ENCODE measurements at regions not wholly inside any gene's neighbourhood (a gene's known extent, or its start where the extent isn't known, plus 50 kb on each side); places are given as distances from the start of the nearest gene placed in this dataset.
A peak's percentile ranks its signal among the peaks of the same experiment; 100 is the strongest.

DNA sequence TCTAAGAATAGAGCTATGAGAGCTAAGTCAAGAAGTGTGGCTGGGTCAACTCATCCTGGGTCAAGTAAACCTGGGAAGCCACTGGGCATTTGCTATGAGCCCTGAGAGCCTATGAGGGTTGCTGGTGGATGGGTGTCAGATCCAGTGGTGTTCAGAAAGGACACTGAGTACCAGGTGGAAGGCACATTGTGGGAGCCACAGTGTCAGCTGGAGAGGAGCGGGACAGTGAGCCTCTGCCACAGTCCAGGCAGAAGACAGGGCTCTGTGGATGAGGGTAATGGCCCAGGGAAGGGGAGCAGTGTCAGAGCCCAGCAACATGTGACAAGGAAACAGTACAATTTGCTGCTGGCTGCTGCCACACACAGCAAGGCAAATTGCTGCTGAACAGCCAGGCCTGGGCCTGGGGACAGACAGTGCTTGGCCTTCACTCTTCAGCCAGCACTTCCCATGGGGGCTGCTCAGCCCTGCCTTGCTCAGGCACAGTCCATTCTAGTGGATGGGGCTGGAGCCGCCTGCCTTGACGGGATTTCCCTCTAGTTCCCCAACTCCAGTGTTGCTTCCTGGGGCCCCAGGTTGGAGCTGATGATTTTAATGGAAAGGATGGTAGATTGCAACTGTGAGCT lies 90.9 kb upstream of the CHST15 start:
- DNase-seq (ENCODE audit: low read depth in 2 of 2) = no peak

DNA sequence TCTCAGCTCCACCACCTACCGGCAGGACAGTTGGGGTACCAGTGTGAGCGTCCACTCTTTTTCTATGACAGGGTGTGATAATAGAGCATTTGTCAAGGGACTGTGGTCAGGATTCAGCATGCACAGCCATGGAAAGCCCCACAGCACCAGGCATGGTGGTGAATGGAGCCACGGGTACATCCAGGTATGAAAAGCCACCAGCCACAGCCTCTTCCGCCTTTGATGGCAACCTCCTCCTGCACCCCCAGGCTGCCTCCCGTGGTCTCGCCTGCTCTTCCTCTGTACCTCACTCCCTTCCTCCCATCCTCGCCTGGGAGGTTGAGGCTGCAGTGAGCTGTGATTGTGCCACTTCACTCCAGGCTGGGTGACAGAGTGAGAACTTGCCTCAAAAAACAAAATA lies 90.2 kb upstream of the CHST15 start:
- no peak for DNase-seq (ENCODE audit: low read depth in 2 of 2)

DNA sequence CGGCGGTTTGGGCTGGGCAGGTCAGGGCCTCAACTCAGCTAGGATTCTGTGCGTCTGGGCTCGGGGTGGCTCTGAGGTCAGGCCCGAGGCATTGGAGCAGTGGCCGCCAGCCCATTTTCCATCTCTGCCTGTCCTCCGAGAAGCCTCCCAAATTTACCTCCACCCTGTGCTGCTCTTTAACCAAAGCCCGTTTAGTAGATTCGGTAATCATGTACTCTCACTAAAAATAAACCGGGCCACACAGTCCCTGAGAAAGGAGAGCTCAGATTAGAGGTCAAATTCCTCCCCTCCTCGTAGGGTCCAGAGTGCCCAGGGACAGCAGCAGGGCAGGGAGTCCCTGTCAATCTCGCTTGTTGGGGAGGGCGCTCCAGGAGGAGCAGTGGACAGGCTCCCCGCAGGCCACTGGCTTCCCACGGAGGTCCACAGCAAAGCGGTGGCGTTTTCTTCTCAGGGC lies 88.7 kb upstream of the CHST15 start:
- DNase-seq (ENCODE audit: low read depth in 2 of 2) = no peak

DNA sequence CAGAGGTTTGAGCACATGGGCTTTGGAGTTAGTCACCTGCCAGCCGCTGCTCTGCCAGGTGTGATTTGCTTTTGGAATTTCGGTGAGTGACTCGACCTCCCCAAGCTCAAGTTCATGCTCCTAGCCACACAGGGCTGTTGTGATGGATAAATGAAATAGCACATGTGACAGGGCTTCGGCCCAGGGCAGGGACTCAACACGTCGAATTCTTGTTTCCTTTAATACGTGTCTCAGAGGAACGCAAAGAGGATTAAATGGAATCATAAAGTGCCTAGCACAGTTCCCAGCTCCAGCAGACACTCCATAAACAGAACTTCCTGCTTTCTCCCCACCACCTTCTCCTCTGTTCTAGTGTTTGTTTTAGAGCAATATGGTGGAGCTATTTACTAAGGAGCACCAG lies 88.3 kb upstream of the CHST15 start:
- no peak for DNase-seq (ENCODE audit: low read depth in 2 of 2)

GRCh38 chr10:124180947-124181549 lies 87.7 kb upstream of the CHST15 start:
- peak in 1 of 2 experiments; percentile 7 for DNase-seq (ENCODE audit: low read depth in 2 of 2)

GRCh38 chr10:124180044-124180745 lies 86.8 kb upstream of the CHST15 start:
- no peak for DNase-seq (ENCODE audit: low read depth in 2 of 2)

DNA sequence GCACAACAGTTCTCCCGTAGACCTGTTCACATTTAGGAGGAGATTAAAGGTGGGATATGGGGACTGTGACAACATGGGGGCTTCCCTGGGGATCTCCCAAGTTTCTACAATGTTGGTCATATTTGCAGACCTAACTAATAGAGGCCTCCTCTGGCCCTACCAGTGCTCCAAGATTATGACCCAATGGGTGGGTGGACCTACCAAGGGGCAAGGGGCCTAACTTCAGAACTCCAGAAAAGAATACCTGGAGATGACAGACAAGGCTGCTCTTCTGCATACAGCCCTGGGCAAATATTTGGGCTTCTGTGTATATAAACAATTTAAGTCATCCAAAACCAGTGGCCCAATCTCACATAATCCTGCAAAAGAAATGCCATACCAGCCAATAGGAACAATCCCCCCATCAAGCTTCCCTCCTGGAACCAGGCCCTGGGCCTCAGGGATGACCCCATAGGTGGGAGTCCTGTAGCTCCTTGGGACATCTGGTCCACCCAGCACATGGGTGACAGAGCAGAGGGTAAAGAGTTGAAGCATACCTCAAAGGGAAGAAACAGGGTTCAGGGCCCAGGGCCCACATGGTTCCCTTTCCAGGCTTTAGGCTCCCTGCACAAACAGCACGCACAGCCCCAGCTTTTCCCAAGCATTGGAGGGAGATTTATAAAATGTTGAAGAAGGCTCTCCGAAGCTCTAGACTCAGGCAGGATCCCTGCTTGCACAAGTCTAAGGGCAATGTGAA lies 86.1 kb upstream of the CHST15 start:
- no peak for DNase-seq (ENCODE audit: low read depth in 2 of 2)

DNA sequence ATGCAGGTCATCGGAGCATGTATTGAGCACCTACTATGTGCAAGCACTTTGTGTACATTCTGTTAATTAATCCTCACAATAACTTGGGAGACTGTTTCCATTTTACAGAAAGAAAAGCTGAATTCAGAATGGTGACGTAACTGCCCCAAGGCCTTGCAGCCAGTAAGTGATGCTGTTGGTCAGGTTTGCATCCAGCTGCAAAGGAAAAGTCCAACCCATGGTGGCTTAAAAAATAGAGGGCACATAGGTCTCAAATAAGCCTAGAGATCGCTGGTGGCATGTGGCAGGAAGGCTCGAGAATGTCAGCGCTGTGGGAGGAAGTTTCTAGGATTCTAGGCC lies 83.8 kb upstream of the CHST15 start:
- no peak for DNase-seq (ENCODE audit: low read depth in 2 of 2)

GRCh38 chr10:124176349-124177179 lies 83.2 kb upstream of the CHST15 start:
- no peak for DNase-seq (ENCODE audit: low read depth in 2 of 2)

DNA sequence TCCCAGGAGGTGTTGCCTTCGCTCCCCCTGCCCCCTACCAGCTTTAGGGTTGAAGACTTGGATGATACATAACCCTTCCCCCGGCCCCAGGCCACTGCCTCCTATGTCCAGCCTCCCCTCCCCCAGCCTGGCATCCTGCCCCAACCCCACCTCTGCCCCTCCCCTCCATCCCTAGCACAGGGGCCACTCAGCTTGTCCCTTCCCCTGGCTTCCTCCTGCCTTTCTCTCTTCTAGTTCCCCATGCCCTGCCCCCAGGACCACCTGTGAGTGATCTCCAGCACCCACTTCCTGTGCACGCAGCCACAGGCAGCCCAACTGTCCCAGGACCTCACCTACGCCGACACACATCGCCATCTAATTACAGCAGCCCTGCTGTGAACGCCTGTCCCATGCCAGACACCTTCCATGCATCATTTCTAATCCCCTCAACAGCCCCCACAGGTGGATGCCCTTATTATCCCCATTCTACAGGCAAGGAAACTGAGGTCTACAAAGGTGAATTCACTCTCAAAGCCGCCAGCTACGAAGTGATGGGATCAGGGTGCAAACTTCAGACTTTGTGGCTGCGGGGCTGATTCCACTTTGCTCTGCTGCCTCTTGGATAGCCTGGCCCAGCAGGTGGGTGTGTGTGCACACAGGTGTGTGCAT lies 82.4 kb upstream of the CHST15 start:
- no peak for DNase-seq (ENCODE audit: low read depth in 2 of 2)

- no peak for DNase-seq (ENCODE audit: low read depth in 2 of 2)
These were observed 81.6 kb upstream of the CHST15 start for GRCh38 chr10:124174673-124175645.

DNA sequence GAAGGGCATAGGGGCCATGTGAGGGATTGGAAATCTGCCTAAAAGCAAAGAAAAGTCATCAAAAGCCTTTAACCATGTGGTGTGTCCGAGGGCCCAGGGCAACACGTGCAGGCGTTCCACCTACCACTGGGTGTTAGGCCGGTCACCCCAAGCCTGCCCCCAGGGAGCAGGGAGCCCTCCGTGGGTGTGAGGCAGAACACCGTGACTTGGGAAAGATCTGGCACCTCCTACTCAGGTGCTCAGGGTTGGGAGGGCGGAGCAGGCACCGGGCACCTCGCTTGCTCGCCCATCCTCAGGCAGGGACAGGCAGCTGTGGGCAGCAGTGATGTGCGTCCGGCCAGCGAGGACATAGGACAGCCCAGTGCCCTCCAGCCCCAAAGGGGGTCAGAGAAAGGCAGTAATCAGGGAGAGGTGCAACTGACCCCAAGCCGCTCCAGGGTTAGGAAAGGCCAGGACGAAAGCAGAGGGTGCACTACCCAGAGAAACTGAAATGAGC lies 80.7 kb upstream of the CHST15 start:
- no peak for DNase-seq (ENCODE audit: low read depth in 2 of 2)

DNA sequence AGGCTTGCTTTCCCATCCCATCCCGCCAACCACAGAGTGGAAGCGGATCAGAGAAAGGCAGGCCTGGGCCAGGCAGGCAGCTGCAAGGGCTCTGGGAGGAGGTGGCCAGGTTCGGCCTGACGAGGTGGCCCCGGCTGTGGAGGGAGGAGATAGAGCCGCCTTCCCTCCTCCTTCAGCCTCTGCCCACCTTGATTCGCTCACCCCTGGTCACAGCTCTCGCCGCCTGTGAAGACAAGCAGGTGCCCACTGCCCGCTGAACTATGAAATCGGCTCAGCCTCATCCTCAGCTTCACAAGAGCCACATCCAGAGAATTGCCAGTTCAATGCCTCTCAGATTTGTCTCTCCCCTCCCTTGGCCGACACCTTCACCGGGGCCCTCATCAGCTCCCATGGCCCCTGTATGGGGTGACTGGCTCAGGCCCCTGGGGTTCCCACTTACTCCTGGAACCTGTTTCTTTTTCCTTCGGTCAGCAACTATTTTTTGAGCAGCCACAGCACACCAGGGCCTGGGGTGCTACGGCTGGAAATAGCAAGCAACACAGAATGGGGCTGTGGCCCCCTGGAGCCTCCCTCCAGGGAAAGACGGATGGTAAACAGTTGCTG lies 80.0 kb upstream of the CHST15 start:
- no peak for DNase-seq (ENCODE audit: low read depth in 2 of 2)

DNA sequence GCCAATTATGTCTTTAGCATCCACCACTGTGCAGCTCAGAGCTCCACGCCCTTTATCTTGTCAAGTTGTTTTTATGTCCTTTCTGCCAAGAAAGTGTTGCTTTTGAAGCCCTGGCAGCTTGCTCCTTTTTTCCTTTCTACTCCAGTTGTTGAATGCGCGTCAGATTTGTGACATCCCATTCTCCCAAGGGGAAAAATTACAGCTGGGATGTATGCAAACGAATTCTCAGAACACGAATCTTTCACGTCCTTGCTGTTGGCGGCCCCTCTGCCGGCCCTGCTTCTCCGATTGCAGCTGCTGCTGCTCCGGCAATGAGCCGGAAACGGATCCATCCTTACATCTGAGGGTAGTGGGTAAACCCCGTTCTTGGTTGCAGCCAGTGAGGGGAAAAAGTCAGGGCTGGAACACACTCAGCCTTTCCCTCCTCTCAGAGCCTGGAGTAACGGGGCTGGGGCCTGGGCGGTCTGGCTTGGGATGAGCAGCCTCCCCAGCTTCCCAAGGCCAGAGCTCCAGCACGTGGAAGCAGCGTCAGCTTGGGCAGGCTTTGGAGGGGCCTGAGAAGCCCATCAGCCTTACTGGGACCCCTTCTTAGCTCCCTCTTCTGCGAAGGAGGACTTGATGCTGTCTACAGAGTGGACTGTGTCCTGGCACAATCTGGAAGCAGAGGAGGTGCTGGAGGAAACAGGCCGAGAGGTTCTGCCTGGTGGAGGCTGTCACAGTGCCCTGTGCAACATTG lies 79.0 kb upstream of the CHST15 start:
- DNase-seq (ENCODE audit: low read depth in 2 of 2) = no peak

DNA sequence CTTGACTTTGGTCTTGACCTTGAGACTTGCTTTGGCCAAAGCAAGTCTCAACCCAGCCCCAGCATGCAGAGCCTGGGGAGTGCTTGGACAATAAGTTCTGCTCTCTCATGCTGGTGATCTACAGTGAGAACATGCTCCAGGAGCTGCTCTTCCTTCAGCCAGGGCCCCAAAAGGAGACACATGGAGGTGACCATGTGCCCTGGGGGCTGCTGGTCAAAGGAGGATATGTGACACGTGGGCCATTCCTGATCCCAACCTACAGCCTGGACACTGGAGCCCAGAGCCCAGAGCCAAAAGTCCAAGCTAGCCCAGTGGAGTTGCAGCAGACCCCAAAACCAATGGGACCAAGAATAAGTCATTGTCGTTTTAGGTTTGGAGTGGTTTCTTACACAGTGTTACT lies 78.2 kb upstream of the CHST15 start:
- DNase-seq (ENCODE audit: low read depth in 2 of 2) = no peak

DNA sequence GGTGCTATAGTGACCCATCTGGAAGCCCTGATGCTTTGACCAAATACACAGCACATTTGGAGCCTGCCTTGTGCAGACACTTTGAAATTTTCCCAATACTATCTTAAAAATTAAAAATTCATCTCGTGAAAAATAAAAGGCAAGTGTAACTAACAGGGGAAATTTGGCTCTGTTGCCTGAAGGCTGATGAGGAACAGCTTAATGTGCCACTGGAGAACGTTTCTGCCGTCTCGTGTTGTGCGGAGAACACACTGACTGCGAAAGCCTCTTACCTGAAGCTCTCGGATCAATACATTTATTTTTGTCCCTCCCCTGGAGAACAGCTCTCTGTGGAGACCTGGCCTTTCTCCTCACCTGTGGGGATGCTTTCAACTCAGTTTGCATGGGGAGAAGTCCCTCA lies 77.2 kb upstream of the CHST15 start:
- no peak for DNase-seq (ENCODE audit: low read depth in 2 of 2)

DNA sequence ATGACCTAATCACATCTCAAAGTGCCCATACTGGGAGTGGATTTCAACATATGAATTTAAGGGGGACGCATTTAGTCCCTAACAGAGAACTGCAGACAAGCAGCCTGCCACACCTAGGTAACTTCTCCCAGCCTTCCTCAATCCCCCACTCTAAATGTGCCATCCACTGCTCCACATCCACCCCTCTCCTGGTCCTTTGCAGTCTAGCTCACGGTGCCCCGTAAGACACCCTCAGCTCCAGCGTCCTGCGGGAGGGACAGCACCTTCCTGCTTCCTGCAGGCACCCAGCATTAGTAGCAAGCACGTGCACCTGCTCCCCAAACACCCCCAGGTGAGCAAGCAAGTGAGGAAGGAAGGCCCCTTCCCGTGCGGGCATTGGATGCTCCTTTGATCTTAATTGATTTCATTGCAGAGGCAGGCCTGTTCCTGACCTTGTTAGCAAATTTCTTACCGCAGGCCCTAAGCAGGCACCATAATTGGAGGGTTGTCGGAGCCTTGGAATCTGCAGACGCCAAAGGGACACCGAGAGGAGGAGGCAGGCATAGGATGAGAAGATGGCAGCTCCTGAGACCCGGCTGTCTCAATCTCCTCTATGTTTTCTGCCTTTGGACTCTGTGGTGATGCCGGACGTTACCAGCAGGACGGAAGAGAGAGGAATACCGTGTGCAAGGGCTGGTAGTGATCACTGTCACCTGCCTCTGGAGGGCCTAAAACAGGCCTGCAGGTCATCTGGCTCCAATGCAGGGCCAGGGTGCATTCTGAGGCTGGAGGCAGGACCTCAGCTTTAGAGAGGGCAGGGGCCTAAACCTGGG lies 75.8 kb upstream of the CHST15 start:
- DNase-seq (ENCODE audit: low read depth in 2 of 2) = no peak

GRCh38 chr10:124168581-124168980 lies 75.2 kb upstream of the CHST15 start:
- DNase-seq (ENCODE audit: low read depth in 2 of 2) = no peak
